Gastroesophageal sphincter (tissue), 4 donors: ENCODE measurements at regions not wholly inside any gene's neighbourhood (a gene's known extent, or its start where the extent isn't known, plus 50 kb on each side); places are given as distances from the start of the nearest gene placed in this dataset.

Source experiments
- ATAC-seq: fragments of 150-250 bp; one replicate; pipeline ENCODE4 v1.9.1; 2016; ENCODE audit warnings: mild to moderate bottlenecking, moderate library complexity
- H3K27ac ChIP-seq, 4 donors: fragments of 200-600 bp; sonication (generic) in 3 of 4; 1 replicate in 3 of 4; 2 replicates in 1 of 4; pipeline ENCODE4 v1.5.1; 2016 to 2019
- H3K27me3 ChIP-seq: fragments of 200-600 bp; sonication (generic); one replicate; pipeline ENCODE4 v1.5.1; 2019
- H3K36me3 ChIP-seq, 2 donors: fragments of 200-600 bp; sonication (generic); one replicate each; pipeline ENCODE4 v1.5.1; 2019; ENCODE audit warnings: control low read depth in 1 of 2
- H3K4me1 ChIP-seq, 3 donors: fragments of 200-600 bp; sonication (generic); 1 replicate in 2 of 3; 2 replicates in 1 of 3; pipeline ENCODE4 v1.5.1; 2016 to 2019; ENCODE audit warnings: control low read depth in 2 of 3
- H3K4me3 ChIP-seq, 2 donors: fragments of 200-600 bp; sonication (generic); one replicate each; pipeline ENCODE4 v1.5.1; 2019; ENCODE audit warnings: mild to moderate bottlenecking in 1 of 2, moderate library complexity in 1 of 2
- H3K9me3 ChIP-seq, 3 donors: fragments of 200-600 bp; sonication (generic); one replicate each; pipeline ENCODE4 v1.5.1; 2017 to 2019; ENCODE audit warnings: control low read depth in 2 of 3
- CTCF ChIP-seq, 4 experiments: fragments of 200-600 bp in 2 of 4; fragments of 450-650 bp in 2 of 4; sonication (generic) in 1 of 4; IDR thresholded peaks; one replicate each; pipeline ENCODE4 v1.5.1; 2017 to 2019; ENCODE audit warnings: antibody characterized with exemption in 4 of 4, mild to moderate bottlenecking in 2 of 4, moderate library complexity in 2 of 4
- EP300 ChIP-seq: sonication (generic); formaldehyde crosslinking; IDR thresholded peaks from one replicate; pipeline ENCODE4 v1.6.1; 2017; ENCODE audit warnings: antibody characterized with exemption, mild to moderate bottlenecking
- POLR2A ChIP-seq, 2 donors: fragments of 450-650 bp; IDR thresholded peaks; one replicate each; pipeline ENCODE4 v1.6.1; 2017; ENCODE audit warnings: antibody characterized with exemption in 2 of 2, mild to moderate bottlenecking in 2 of 2, moderate library complexity in 1 of 2
- POLR2AphosphoS5 ChIP-seq: sonication (generic); formaldehyde crosslinking; IDR thresholded peaks from one replicate; pipeline ENCODE4 v1.6.1; 2017; ENCODE audit warnings: antibody characterized with exemption
- WGBS, 2 donors: methylation state at CpG; one replicate each; pipeline ENCODE4 v1.1.5; 2018; ENCODE audit warnings: low coverage in 1 of 2; 5-methylcytosine and 5-hydroxymethylcytosine counted together

- TF ChIP-seq POLR2A (IDR thresholded peaks at IDR 0.05), result no peak
- no peak for TF ChIP-seq CTCF (IDR thresholded peaks at IDR 0.05)
- ATAC-seq, result no peak
- no peaks in the 10 kb centered on the region for H3K4me1 ChIP-seq
- no peak overlapping the region for H3K27ac ChIP-seq
- no peaks in the 10 kb centered on the region for H3K27me3 ChIP-seq
- H3K9me3 ChIP-seq, result no peaks in the 10 kb centered on the region
- no peaks in the 10 kb centered on the region for H3K36me3 ChIP-seq
- H3K4me3 ChIP-seq, result no peak overlapping the region
- 84 to 86% methylated on average over 1 to 2 of the region's 2 CpGs for WGBS, 2 donors
These were observed 248.4 kb upstream of the RPS23 start for GRCh38 chr5:82526540-82526939.

GRCh38 chr5:82525626-82526025, 247.5 kb upstream of the RPS23 start:
- H3K4me3 ChIP-seq, result no peak overlapping the region
- H3K9me3 ChIP-seq, result no peaks in the 10 kb centered on the region
- ATAC-seq, result no peak
- no peaks in the 10 kb centered on the region for H3K4me1 ChIP-seq
- H3K36me3 ChIP-seq, result no peaks in the 10 kb centered on the region
- no peak overlapping the region for H3K27ac ChIP-seq
- TF ChIP-seq POLR2AphosphoS5 (no peak), CTCF (IDR thresholded peaks at IDR 0.05) (no peak)
- no peaks in the 10 kb centered on the region for H3K27me3 ChIP-seq
- WGBS, 2 donors, result 72 to 81% methylated on average over 3 of the region's 3 CpGs

- Histone ChIP-seq H3K9me3 (no peaks in the 10 kb centered on the region), H3K4me1 (no peaks in the 10 kb centered on the region), H3K27me3 (no peaks in the 10 kb centered on the region), H3K4me3 (no peak overlapping the region), H3K36me3 (no peaks in the 10 kb centered on the region), H3K27ac (no peak overlapping the region)
- WGBS, 2 donors, result 85 to 88% methylated on average over 1 to 2 of the region's 2 CpGs
- no peak for ATAC-seq
- TF ChIP-seq EP300 (no peak), POLR2AphosphoS5 (no peak), POLR2A (IDR thresholded peaks at IDR 0.05) (no peak)
These were observed 245.5 kb upstream of the RPS23 start for GRCh38 chr5:82523633-82524032.

GRCh38 chr5:82522897-82523296, 244.7 kb upstream of the RPS23 start:
- Histone ChIP-seq H3K4me1 (no peaks in the 10 kb centered on the region), H3K36me3 (no peaks in the 10 kb centered on the region), H3K4me3 (no peak overlapping the region), H3K27me3 (no peaks in the 10 kb centered on the region), H3K9me3 (no peaks in the 10 kb centered on the region), H3K27ac (no peak overlapping the region)
- no peak for TF ChIP-seq POLR2AphosphoS5
- no peak for TF ChIP-seq EP300
- TF ChIP-seq CTCF (IDR thresholded peaks at IDR 0.05), result no peak
- no peak for TF ChIP-seq POLR2A (IDR thresholded peaks at IDR 0.05)
- 75 to 77% methylated on average over 6 to 7 of the region's 7 CpGs for WGBS, 2 donors
- no peak for ATAC-seq

- H3K36me3 ChIP-seq, result no peaks in the 10 kb centered on the region
These were observed 243.4 kb upstream of the RPS23 start for GRCh38 chr5:82521431-82522051.

More at GRCh38 chr5:82521431-82522051, 243.4 kb upstream of the RPS23 start:
- no peak overlapping the region for H3K27ac ChIP-seq
- H3K4me1 ChIP-seq, result no peaks in the 10 kb centered on the region
- TF ChIP-seq EP300 (no peak), POLR2A (IDR thresholded peaks at IDR 0.05) (no peak), POLR2AphosphoS5 (no peak), CTCF (IDR thresholded peaks at IDR 0.05) (no peak)
- 77 to 85% methylated on average over 3 to 4 of the region's 4 CpGs for WGBS, 2 donors
- no peaks in the 10 kb centered on the region for H3K9me3 ChIP-seq
- no peaks in the 10 kb centered on the region for H3K27me3 ChIP-seq
- H3K4me3 ChIP-seq, result no peak overlapping the region
- no peak for ATAC-seq
